GM21515 (cell line): ENCODE measurements at regions not wholly inside any gene's neighbourhood (a gene's known extent, or its start where the extent isn't known, plus 50 kb on each side); places are given as distances from the start of the nearest gene placed in this dataset.

ENCODE experiments used
- ATAC-seq: cut with Tn5 transposase; IDR thresholded peaks from one replicate; pipeline ENCODE4 v1.9.1; 2021; ENCODE audit not compliant: unreplicated experiment

- no peak for ATAC-seq
Observed at GRCh38 chr3:187971629-187972028, 182.3 kb upstream of the LPP start.

DNA sequence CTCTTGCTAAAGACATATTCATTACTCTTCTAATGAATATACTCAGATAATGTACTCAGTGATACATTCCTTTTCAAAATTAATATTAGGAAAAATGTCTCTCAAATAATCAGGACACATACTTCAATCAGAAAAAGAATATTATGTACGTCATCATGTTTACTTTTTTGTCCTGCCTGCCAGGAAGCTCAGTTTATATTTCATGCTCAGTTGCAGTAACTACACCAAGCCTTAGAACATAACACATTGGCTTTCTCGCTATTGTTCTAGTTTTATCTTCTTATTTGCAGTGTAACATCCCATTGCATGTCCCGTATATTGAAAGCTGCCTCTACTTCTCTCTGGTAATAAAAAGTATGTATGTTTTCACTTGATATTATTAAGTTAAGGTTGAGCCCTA, 181.5 kb upstream of the LPP start:
- no peak for ATAC-seq

DNA sequence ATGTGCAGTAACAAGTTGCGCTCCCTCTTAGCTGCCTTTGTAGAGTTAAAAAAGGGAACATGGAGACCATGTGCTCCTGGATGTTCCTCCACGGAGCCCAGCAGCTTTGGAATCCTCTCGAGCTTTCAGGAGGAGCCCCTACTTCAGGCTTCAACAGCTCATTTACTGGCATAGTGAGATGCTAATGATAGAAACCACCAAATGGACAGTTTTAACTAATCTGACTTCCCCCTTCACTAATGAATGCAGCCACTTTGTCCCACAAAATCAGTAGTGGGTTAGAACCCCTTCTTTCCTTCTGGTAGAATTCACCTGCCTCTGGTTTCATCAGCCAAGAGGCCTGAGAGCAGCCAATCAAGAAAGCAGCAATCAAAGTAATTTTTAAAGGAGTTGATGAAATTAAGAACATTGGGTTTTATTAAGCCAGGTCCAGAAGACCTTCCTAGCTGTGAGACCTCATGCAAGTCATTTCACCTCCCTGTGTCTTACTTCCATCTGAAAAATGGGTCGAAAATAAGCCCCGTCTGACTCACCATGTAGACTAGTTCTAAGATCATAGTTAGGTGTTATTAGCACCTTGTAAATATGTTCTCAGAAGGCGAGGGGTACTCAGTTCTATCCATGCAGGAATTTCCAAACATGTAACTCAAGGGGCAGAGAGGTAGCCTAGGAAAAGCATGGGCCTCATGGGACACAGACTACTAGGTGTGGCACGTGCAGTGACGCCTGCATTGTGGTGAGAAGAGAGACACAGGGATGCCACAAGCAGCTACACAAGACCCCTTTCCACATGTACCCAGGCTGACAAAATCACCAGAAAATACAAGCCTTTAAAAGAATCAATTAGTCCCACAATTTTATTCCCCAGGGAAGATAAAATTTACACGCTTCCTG, 179.7 kb upstream of the LPP start:
- ATAC-seq = no peak

DNA sequence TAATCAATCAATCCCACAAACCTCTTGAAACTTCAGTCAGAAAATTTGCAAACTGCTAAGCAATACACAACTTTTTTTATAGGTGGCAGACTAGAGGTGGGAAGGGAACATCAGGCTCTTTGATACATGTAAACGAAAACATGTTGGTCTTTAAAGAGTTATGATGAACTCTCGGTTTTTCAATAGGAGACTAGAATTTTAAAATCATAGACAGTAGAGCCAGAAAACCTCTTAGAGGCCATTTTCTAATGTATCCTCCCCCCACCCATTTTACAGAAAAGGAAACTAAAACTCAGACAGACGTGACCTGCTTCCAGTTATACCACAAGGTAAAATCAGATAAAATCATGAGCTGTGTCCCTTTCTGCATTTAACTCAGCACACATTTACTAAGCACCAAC, 179.1 kb upstream of the LPP start:
- ATAC-seq = no peak

DNA sequence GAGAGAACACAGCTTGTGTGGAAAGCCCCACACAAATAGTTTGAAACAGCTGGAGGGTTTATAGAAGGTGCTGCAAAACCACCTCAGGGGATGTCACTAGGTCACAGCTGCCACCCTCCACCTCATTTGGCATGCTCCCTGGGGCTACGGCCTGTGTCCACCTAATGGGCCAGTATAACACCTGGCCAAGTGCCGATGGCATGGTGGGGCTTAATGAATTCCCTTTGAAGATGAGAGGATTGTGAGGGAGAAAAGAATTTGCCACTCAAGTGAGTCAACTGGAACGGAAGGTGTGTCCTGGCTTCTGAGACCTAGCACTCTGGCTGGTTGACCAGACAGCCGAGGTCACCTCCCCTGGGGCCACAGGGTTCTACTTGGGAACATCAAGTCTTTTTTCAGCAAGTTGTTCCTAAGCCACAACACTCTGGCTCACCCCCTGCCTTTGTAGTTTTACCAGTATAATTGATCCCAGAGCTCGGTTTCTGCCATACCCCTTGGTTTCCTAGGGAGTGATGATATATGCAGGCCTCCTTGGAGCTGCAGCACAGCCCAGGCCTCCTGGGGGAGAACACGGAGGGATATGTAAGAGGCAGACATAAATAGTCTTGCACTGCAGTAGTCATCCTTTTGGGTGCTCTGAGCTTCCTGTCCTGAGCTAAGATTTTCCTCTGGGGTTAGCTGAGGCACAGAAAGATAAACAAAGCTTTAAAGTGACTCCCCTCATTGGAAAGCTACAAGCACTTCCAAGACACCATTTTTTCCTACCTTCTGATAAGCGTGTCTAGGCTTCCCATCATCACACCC, 178.2 kb upstream of the LPP start:
- no peak for ATAC-seq

DNA sequence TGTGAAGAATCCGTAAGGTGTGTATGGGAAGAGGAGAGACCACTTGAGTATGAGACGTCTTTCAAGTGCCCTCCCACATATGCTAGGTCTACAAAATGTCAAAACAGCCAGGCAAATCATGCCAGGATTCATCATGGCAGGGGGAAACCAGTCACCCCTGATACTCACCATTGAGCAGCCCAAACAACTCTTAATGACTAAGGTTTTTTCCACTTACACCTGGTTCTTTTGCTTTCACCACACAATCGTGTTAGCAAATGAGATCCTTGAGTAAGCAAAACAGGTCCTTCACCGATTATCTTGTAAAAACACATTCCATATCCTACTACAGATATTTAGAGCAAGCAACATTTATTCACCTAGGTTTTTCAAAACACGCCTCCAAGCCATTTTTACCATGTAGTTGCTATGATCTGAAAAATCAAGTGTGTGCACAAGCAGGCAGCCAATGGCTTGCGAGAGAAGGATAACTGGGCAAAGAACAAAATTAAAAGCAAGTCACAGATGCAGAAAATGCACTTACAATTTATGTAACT, 177.5 kb upstream of the LPP start:
- no peak for ATAC-seq

DNA sequence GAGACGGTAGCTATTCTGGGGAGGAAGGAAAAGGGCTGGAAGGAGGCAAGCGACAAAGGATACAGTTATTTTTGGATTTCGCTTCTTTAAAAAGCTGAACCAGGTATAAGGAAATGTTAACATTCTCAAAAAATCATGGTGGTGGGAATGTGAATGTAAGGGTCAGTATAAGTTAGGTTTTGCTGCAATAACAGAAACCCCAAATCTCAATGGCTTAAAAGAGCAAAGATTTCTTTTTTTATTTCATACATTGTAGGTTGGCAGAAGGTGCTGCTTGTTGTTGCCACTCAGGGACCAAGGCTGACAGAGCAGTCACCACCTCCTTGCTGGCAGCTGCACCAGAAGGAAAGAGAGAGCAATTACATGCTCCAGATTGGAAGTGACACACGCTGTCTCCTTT, 176.3 kb upstream of the LPP start:
- ATAC-seq = no peak

GRCh38 chr3:187978433-187979011, 175.4 kb upstream of the LPP start:
- no peak for ATAC-seq

- ATAC-seq = no peak
Observed at GRCh38 chr3:187979564-187979963, 174.4 kb upstream of the LPP start.

DNA sequence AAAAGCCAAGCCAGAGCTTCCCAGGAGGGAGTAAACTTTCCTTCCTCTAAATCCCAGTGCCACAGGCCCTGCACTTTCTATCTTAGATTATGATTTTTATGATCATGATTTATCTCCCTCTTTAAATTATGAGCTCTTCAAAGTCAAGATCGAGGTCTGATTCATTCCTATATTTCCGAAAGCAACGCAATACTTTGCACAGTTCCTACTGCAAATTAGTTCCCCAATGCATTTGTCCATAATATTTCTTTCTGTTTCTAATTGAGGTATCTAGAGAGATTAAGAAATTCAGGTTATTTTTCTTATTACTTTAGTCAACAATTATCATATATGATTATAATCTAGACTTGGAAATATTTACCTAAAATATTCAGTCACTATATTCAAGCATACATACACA, 173.1 kb upstream of the LPP start:
- ATAC-seq = no peak

GRCh38 chr3:187982142-187982541, 171.8 kb upstream of the LPP start:
- ATAC-seq = no peak

DNA sequence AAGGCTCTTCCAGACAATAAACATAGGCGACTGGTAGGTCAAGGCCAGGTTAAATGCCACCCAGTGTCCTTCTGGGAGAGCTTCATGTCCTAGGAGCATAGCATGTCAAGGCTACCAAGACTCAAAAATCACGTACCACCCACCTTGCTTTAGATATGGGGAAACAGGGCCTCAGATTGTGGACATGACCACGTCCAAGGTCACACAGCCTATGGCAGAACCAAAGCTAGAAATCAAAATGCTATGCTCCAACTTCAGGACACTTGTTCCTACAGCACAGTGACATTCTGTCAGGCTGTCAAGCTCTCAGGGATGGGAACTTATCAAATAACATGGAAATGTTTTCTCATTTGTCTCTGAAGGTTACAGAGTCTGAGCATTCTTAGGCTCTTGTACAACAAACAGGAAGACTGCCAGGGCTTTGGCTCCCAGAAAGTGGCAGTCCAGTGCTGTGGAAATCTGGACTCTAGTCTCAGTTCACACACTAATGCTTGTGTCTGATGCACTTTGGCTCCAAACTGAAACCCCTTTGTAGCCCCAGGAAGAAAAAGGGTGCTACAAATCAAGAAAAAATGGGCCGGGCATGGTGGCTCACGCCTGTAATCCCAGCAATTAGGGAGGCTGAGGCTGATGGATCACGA, 170.4 kb upstream of the LPP start:
- no peak for ATAC-seq

GRCh38 chr3:187985647-187986046, 168.3 kb upstream of the LPP start:
- ATAC-seq = no peak

DNA sequence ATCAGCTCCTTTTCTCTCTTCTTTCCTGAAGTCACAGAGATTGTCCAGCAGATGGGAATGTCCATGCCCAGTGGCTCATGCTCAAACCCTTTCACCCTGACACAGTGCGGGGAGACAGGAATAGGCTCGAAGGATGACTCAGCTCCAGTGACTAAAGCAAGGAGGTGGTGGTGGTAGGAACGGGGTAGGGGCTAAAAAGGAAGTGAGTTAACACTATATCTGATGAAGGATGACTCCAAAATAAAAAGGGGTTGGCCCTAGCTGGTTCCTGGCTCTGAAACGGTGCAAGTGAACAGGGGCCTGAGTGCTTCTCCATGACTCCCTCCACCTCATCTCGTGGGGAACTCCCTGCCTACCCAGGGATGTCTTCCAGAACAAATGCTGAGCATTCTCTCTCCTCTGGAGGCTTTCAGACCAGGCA, 167.4 kb upstream of the LPP start:
- ATAC-seq = no peak

DNA sequence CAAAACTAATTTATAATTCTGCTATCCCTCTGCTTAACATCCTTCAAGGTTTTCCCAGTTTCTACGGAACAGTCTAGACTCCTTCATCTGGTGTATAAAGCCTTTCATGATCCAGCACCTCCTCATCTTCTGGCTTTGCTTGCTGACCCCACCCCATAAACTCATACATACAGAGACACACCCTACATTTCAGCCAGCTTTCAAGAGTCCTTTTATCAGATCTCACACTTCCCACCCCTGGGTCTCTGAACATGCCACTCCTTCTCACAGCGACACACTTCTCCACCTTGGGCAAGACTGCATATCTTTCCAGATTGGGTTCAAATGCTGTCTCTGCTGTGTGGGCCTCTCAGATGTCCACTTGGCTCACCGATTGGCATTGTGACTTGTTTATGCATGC, 166.8 kb upstream of the LPP start:
- ATAC-seq = no peak

- ATAC-seq = no peak
Observed at GRCh38 chr3:187987924-187988323, 166.0 kb upstream of the LPP start.

- ATAC-seq = no peak
Observed at GRCh38 chr3:187989575-187990153, 164.3 kb upstream of the LPP start.

DNA sequence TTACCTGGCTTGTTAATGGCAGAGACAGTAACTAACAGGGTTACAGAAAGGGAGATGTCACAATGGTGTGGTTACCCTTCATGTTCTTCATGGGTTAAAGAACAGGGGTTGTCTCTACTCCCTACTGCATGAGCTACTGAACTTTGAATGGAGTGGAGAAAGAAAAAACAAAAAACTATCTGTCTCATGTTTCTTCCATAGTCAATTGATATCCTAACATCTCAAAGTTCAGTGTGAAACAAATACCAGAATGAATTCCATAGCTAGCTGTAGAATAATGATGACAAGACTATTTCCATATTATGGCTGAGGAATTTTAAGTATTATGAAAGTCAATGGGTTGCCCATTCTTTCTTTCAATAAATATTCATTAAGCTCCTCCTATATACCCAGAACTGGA, 161.3 kb upstream of the LPP start:
- ATAC-seq = no peak

DNA sequence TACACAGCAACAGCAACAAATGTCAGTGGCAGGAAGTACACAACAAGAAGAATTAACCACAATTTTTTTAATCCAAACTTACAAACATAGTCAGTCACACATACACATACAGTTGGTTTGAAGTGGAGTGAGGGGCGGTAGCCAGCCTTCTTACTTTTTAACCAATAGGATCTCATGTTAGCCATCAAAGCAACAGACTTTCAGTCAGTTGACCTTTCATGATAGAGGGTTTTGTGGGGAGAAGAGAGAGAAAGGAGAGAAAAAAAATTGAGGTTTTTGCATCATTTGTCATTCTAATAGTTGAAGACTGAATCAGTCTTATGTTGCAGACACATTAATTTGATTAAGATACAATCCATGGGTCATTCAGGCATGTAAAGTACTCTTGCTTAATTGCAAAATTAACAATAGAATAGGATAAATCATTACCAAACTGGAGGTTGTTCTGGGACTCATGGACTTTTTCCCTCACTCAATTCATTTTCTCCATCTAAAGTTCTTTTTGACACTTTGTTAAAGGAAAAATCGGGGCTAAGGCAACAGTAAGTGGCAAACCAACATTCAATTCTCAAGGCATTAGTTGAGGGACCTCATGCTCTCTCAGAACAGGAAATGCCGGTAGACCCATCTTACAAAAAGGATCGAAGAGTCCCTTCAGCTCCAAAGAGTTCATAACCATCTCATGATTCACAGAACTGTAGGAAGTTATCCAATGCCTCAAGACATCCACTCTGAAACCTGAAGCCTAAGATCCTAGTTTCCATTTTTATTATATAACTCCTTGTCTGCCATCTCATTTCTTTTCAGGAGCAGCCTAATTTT, 159.5 kb upstream of the LPP start:
- no peak for ATAC-seq

DNA sequence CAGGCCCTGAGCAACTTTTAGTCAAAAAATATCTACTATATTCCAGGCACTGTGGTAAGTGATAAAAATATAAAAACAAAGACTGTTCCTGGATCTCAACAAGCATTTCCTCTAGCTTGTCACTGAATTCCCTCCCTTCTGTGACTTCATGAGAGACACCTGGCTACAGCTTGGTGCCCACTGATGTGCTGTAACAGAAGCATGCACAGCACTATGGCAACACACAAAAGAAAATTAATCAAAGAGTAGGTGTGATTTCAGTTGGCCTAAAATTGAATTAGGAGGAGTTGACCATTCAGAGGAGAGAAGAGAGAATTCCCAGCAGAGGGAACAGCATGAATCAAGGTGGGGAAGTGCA, 158.9 kb upstream of the LPP start:
- ATAC-seq = no peak
